Panc1 (cell line): ENCODE measurements at regions not wholly inside any gene's neighbourhood (a gene's known extent, or its start where the extent isn't known, plus 50 kb on each side); places are given as distances from the start of the nearest gene placed in this dataset.

Experiments
- ATAC-seq: fragments of 200-7000 bp; cut with Tn5 transposase; 2 replicates; pipeline ENCODE4 v1.9.1; 2020; ENCODE audit warnings: mild to moderate bottlenecking, moderate library complexity
- BruUV-seq: library from RNA; stranded (reverse); fragments of 400-500 nt; replicated peaks from 2 replicates; lab custom pipeline; 2021; lab: Mats Ljungman, UMichigan
- CTCF ChIA-PET: fragments of 300-600 bp; sonication (Branson Sonifier 250); formaldehyde crosslinking; loops from one replicate; lab custom pipeline; 2022; ENCODE audit warnings: antibody characterized with exemption; lab: Charles Lee
- POLR2A ChIA-PET: fragments of 300-600 bp; sonication (Branson Sonifier 250); formaldehyde crosslinking; loops from one replicate; lab custom pipeline; 2022; ENCODE audit warnings: antibody characterized with exemption; lab: Charles Lee
- DNase-seq: peaks from one replicate; pipeline ENCODE4 v3.0.0-alpha.2; 2010; ENCODE audit warnings: low read depth, low spot score
- H3K27ac ChIP-seq: 2 replicates; pipeline ENCODE4 v1.5.1; 2011; ENCODE audit warnings: mild to moderate bottlenecking, low read length, inconsistent platforms
- H3K27me3 ChIP-seq: fragments of 200-500 bp; sonication (Bioruptor generic); 2 replicates; pipeline ENCODE4 v1.6.0; 2014; ENCODE audit warnings: low read length, inconsistent platforms; ENCODE audit not compliant: control insufficient read depth, insufficient read depth
- H3K36me3 ChIP-seq: fragments of 200-500 bp; sonication (Bioruptor generic); 2 replicates; pipeline ENCODE4 v1.5.1; 2014; ENCODE audit warnings: inconsistent platforms, mild to moderate bottlenecking, low read length, moderate library complexity; ENCODE audit not compliant: control insufficient read depth, insufficient read depth
- H3K4me1 ChIP-seq: 2 replicates; pipeline ENCODE4 v1.5.1; 2011; ENCODE audit warnings: inconsistent platforms, mild to moderate bottlenecking, low read length, moderate library complexity; ENCODE audit not compliant: control insufficient read depth, insufficient read depth
- H3K4me3 ChIP-seq, 2 experiments: 2 replicates each; pipeline ENCODE4 v1.5.1; 2011 to 2012; ENCODE audit warnings: low read depth in 2 of 2, low read length in 2 of 2, mild to moderate bottlenecking in 2 of 2, inconsistent platforms in 1 of 2, moderate library complexity in 1 of 2
- H3K9me3 ChIP-seq: fragments of 200-500 bp; sonication (Bioruptor generic); 2 replicates; pipeline ENCODE4 v1.5.1; 2014; ENCODE audit warnings: low read depth, mild to moderate bottlenecking, inconsistent platforms, low read length, moderate library complexity; ENCODE audit not compliant: control insufficient read depth, insufficient read depth
- POLR2AphosphoS5 ChIP-seq: IDR thresholded peaks from 2 replicates; pipeline ENCODE4 v1.6.1; 2012; ENCODE audit warnings: mild to moderate bottlenecking, low read depth, low read length, moderate library complexity
- SIN3A ChIP-seq: IDR thresholded peaks from 2 replicates; pipeline ENCODE4 v1.6.1; 2012; ENCODE audit warnings: low read depth, mild to moderate bottlenecking, low read length, moderate library complexity, borderline replicate concordance; ENCODE audit not compliant: insufficient read depth
- TCF7L2 ChIP-seq: IDR thresholded peaks from 2 replicates; pipeline ENCODE4 v1.6.1; 2011; ENCODE audit warnings: mild to moderate bottlenecking, low read depth, low read length, inconsistent platforms
- in situ Hi-C: cut with HindIII; loops from 2 replicates; pipeline ENCODE4 v1.10.0; 2016; ENCODE audit warnings: low sequenced_read_pairs, low pct_unique_long_range_greater_than_20kb
- intact Hi-C: fragments of 100-400 bp; cut with micrococcal nuclease; formaldehyde crosslinking; loops from one replicate; pipeline ENCODE4 v1.10.0; 2022; ENCODE audit not compliant: unreplicated experiment
- TF ChIP-seq, protein P1 (sequence below), 2 experiments: IDR thresholded peaks; 2 replicates each; pipeline ENCODE4 v1.6.1; 2011 to 2012; ENCODE audit warnings: low read depth in 2 of 2, control low read depth in 1 of 2, low read length in 1 of 2, mild to moderate bottlenecking in 1 of 2, moderate library complexity in 1 of 2; ENCODE audit not compliant: insufficient read depth in 1 of 2
- TF ChIP-seq, protein P2 (sequence below): fragments of 450-650 bp; IDR thresholded peaks from 2 replicates; pipeline ENCODE4 v1.5.1; 2017; ENCODE audit warnings: mild to moderate bottlenecking

GRCh38 chr9:22700171-22700570, 253.5 kb downstream of the DMRTA1 start:
- H3K9me3 ChIP-seq, result no peaks in the 10 kb centered on the region
- TF ChIP-seq, protein P1, sequence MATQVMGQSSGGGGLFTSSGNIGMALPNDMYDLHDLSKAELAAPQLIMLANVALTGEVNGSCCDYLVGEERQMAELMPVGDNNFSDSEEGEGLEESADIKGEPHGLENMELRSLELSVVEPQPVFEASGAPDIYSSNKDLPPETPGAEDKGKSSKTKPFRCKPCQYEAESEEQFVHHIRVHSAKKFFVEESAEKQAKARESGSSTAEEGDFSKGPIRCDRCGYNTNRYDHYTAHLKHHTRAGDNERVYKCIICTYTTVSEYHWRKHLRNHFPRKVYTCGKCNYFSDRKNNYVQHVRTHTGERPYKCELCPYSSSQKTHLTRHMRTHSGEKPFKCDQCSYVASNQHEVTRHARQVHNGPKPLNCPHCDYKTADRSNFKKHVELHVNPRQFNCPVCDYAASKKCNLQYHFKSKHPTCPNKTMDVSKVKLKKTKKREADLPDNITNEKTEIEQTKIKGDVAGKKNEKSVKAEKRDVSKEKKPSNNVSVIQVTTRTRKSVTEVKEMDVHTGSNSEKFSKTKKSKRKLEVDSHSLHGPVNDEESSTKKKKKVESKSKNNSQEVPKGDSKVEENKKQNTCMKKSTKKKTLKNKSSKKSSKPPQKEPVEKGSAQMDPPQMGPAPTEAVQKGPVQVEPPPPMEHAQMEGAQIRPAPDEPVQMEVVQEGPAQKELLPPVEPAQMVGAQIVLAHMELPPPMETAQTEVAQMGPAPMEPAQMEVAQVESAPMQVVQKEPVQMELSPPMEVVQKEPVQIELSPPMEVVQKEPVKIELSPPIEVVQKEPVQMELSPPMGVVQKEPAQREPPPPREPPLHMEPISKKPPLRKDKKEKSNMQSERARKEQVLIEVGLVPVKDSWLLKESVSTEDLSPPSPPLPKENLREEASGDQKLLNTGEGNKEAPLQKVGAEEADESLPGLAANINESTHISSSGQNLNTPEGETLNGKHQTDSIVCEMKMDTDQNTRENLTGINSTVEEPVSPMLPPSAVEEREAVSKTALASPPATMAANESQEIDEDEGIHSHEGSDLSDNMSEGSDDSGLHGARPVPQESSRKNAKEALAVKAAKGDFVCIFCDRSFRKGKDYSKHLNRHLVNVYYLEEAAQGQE (IDR thresholded peaks at IDR 0.05; ENCODE audit: insufficient read depth in 1 of 2, low read depth in 2 of 2, low read length in 1 of 2), result no peak
- no peak for TF ChIP-seq TCF7L2
- no peak for TF ChIP-seq POLR2AphosphoS5
- TF ChIP-seq SIN3A, result no peak
- TF ChIP-seq, protein P2, sequence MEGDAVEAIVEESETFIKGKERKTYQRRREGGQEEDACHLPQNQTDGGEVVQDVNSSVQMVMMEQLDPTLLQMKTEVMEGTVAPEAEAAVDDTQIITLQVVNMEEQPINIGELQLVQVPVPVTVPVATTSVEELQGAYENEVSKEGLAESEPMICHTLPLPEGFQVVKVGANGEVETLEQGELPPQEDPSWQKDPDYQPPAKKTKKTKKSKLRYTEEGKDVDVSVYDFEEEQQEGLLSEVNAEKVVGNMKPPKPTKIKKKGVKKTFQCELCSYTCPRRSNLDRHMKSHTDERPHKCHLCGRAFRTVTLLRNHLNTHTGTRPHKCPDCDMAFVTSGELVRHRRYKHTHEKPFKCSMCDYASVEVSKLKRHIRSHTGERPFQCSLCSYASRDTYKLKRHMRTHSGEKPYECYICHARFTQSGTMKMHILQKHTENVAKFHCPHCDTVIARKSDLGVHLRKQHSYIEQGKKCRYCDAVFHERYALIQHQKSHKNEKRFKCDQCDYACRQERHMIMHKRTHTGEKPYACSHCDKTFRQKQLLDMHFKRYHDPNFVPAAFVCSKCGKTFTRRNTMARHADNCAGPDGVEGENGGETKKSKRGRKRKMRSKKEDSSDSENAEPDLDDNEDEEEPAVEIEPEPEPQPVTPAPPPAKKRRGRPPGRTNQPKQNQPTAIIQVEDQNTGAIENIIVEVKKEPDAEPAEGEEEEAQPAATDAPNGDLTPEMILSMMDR, result no peak
- H3K27ac ChIP-seq, result no peak overlapping the region
- ChIA-PET POLR2A (no interaction called here), CTCF (no interaction called here)
- H3K4me3 ChIP-seq, result no peak overlapping the region
- intact Hi-C loops (no loop called here), in situ Hi-C loops (no loop called here)
- BruUV-seq, result no TSS peak
- H3K36me3 ChIP-seq, result no peaks in the 10 kb centered on the region
- DNase-seq (no peak), ATAC-seq (no peak)
- H3K27me3 ChIP-seq, result no peaks in the 10 kb centered on the region
- H3K4me1 ChIP-seq, result no peaks in the 10 kb centered on the region

- Histone ChIP-seq H3K4me3 (no peak overlapping the region), H3K36me3 (no peaks in the 10 kb centered on the region), H3K4me1 (no peaks in the 10 kb centered on the region), H3K27me3 (no peaks in the 10 kb centered on the region), H3K27ac (no peak overlapping the region), H3K9me3 (no peaks in the 10 kb centered on the region)
- BruUV-seq, result no TSS peak
- intact Hi-C loops (no loop called here), in situ Hi-C loops (no loop called here)
- DNase-seq, result no peak
- TF ChIP-seq, protein P2, result no peak
- TF ChIP-seq, protein P1 (IDR thresholded peaks at IDR 0.05; ENCODE audit: insufficient read depth in 1 of 2, low read depth in 2 of 2, low read length in 1 of 2), result no peak
- TF ChIP-seq POLR2AphosphoS5 (no peak), SIN3A (no peak), TCF7L2 (no peak)
- CTCF ChIA-PET, result no interaction called here
- POLR2A ChIA-PET, result no interaction called here
- ATAC-seq, result no peak
These were observed 272.0 kb downstream of the DMRTA1 start for GRCh38 chr9:22718653-22719052.
